Astrocyte of the spinal cord (primary cell): ENCODE measurements at regions not wholly inside any gene's neighbourhood (a gene's known extent, or its start where the extent isn't known, plus 50 kb on each side); places are given as distances from the start of the nearest gene placed in this dataset.
"Not testable (repeated sequence)": the region's sequence is repeated elsewhere in the genome, so short reads cannot be mapped to it uniquely, and the experiment has no call there.

Source experiments
- DNase-seq: peaks from one replicate; pipeline ENCODE4 v3.0.0; 2011; ENCODE audit warnings: low read depth, low spot score
- H3K4me3 ChIP-seq: 2 replicates; pipeline ENCODE4 v1.5.1; 2011; ENCODE audit warnings: low read depth, mild to moderate bottlenecking, low read length, moderate library complexity
- in situ Hi-C: cut with HindIII; loops from 2 replicates; pipeline ENCODE4 v1.10.0; 2017; ENCODE audit warnings: low sequenced_read_pairs
- TF ChIP-seq, protein P1 (sequence below): IDR thresholded peaks from 2 replicates; pipeline ENCODE4 v1.5.1; 2012; ENCODE audit warnings: low read depth, mild to moderate bottlenecking, low read length, inconsistent platforms

DNA sequence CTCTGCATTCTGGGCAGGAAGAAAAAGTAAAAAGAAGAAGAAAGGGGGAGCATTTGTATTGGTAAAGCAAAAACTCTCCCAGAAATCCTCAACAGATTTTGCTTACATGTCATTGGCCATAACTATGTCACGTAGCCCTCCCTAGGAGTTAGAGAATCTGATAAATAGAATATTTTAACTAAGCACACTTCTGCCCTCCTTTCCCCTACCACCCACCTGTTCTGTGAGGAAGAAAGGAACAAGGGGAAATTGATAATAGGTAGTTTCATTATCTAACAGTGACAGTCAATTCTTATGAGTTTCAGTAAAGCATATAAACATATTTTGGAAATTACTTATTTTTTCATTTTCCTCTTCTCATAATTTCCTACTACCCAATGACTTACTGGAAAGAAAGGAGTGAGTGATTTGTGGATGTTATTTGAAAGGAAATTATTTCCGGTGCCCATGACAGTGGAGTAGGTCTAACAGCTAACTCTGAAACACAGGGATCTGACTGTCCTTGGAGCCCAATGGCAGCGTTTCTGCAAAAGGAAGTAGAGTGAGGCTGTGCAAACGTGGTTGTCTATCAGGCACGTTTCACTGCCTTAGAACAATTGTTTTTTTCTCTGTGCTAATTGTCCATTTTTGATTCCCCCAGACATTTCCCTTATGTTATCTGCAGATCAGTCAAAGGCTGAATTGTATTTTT lies 128.6 kb upstream of the MDFIC start:
- DNase-seq: no peak
- in situ Hi-C loops: no loop called here
- TF ChIP-seq, protein P1, sequence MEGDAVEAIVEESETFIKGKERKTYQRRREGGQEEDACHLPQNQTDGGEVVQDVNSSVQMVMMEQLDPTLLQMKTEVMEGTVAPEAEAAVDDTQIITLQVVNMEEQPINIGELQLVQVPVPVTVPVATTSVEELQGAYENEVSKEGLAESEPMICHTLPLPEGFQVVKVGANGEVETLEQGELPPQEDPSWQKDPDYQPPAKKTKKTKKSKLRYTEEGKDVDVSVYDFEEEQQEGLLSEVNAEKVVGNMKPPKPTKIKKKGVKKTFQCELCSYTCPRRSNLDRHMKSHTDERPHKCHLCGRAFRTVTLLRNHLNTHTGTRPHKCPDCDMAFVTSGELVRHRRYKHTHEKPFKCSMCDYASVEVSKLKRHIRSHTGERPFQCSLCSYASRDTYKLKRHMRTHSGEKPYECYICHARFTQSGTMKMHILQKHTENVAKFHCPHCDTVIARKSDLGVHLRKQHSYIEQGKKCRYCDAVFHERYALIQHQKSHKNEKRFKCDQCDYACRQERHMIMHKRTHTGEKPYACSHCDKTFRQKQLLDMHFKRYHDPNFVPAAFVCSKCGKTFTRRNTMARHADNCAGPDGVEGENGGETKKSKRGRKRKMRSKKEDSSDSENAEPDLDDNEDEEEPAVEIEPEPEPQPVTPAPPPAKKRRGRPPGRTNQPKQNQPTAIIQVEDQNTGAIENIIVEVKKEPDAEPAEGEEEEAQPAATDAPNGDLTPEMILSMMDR: no peak
- H3K4me3 ChIP-seq: no peak overlapping the region

DNA sequence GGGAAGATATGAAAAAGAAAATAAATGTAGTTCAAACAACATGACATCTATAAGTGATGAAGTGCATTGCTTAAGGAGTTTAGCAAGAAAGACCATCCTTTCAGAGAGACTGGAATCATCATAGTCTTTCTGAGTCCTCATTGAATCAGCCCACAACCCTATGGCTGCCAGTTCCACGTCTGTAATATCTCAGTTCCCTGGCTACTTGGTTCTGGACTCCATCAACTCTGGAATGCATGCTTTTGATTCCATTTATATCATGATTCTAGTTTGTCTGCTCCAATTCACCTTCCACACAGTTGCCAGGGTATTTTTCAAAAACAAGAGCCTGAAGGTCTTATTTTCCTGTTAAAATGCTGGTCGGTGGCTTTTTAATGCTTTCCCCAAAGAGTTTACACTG lies 126.4 kb upstream of the MDFIC start:
- TF ChIP-seq, protein P1: no peak
- in situ Hi-C loops: no loop called here
- no peak overlapping the region for H3K4me3 ChIP-seq
- no peak for DNase-seq

DNA sequence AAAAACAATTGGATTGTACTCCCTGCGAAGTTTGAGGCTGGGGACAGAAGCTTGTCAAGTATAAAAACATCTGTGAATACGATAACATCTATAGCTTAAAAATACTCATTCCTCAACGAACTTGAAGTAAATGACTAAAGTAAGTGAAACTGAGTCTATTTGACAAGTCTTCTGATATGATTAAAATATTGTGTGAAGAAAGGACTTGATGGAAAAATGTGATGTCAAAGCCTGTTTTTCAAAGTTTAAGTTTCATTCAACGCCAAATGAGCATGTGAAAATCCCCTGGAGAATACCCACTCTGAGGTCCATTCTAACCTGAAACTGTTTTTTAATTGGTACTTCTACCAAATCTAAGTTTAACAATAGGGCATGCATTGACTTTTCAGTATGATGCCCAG lies 122.3 kb upstream of the MDFIC start:
- H3K4me3 ChIP-seq: no peak overlapping the region
- DNase-seq: no peak
- in situ Hi-C loops: no loop called here
- TF ChIP-seq, protein P1: no peak

DNA sequence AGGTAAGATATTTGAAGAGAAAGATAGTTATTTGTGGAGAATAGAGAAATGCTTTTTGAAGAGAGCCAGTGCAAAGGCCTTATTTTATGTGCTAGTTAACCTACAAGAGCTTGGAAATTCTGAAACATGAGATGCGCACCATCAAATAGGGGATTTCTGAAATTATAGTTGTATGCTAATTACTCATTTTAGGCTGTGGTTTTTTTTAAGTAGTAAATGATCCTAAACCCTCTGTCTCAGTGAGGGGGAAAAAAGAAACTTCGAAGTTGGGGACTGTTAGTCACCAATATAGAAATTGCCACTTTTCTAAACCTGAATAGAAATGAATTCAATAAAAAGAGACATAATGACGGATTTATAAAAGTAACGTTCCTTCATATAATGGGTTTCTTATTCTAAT lies 119.3 kb upstream of the MDFIC start:
- in situ Hi-C loops: no loop called here
- H3K4me3 ChIP-seq: no peak overlapping the region
- TF ChIP-seq, protein P1: no peak
- no peak for DNase-seq

DNA sequence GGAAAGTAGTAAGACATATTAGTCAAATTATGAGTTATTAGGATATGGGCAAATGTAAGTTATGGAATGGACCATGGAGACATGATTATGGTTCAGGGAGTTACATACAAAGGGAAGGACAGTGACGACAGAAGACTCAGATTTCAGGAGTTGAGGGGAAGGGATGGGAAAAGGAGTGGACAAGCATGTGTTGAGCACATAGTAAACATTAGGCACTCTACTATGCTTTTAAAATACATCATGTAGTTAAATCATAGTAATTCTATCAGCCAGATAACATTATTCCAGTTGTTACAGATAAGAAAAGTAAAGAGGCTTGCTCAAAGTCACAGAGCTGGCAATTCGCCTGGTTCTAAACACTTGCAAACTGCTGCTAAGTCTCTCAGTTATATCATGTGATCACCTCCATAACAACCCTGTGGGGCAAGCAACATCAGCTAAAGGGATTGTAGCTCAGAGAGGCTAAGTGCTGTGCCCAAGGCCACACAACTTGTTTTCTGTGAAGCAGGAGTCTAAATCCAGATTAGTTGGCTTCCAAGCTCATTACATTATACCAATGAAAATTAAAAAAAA lies 115.2 kb upstream of the MDFIC start:
- DNase-seq: peak; percentile 19
- in situ Hi-C loops: no loop called here
- H3K4me3 ChIP-seq: no peak overlapping the region
- TF ChIP-seq, protein P1: no peak

DNA sequence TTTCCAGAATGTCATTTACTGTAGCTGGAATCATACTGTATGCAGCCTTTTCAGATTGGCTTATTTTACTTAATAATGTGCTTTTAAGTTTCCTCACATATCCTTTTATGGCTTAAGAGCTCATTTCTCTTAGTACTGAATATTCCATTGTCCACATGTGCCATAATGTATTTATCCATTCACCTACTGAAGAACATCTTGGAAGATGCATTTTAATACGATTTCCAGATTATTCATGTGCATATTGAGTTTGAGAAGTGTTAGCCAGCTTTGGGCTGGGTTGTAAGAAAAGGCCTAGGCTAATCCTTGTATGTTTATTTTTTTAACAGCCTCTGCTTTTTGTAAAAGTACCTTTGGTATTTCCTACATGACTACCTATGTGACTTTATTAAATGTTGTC lies 109.3 kb upstream of the MDFIC start:
- in situ Hi-C loops: no loop called here
- no peak overlapping the region for H3K4me3 ChIP-seq
- no peak for DNase-seq
- TF ChIP-seq, protein P1: no peak

DNA sequence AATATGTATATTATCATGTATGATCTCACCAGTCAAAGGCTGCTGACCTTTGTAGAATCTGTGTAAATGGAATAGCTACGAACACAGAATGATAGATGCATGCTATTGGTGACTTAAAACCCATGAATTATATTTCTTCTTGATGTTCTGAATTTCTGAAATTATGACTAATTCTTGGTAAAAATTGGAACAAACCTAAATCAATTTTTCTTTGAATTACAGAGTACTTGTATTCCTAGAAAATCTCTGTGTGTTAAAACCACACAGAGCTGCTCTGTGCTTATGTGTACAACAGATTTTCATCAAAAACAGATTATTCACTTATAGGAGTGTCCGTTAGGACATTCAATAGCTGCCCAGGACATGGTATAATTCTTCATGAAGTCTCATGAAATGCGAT lies 108.3 kb upstream of the MDFIC start:
- TF ChIP-seq, protein P1: no peak
- no peak overlapping the region for H3K4me3 ChIP-seq
- DNase-seq: no peak
- in situ Hi-C loops: no loop called here

DNA sequence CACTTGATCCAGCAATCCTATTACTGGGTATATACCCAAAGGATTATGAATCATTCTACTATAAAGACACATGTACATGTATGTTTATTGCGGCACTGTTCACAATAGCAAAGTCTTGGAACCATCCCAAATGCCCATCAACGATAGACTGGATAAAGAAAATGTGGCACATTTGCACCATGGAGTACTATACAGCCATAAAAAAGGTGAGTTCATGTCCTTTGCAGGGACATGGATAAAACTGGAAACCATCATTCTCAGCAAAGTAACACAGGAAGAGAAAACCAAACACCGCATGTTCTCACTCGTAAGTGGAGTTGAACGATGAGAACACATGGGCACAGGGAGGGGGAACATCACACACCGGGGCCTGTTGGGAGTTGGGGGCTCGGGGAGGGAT lies 104.9 kb upstream of the MDFIC start:
- H3K4me3 ChIP-seq, in situ Hi-C loops, DNase-seq: not testable (repeated sequence)
